Neural progenitor cell (in vitro differentiated cells): ENCODE measurements at regions not wholly inside any gene's neighbourhood (a gene's known extent, or its start where the extent isn't known, plus 50 kb on each side); places are given as distances from the start of the nearest gene placed in this dataset.

Experiments
- DNase-seq: peaks from one replicate; pipeline ENCODE4 v3.0.0-alpha.2; 2016; ENCODE audit warnings: low spot score
- H2AFZ ChIP-seq: fragments of 200-600 bp; sonication (generic); replicated peaks from 2 replicates; pipeline ENCODE4 v1.6.1; 2016; ENCODE audit warnings: antibody characterized with exemption
- H3F3A ChIP-seq: fragments of 200-600 bp; sonication (generic); 2 replicates; pipeline ENCODE4 v1.6.1; 2016; ENCODE audit warnings: antibody characterized with exemption, low read depth
- H3K27ac ChIP-seq: fragments of 200-600 bp; sonication (generic); 2 replicates; pipeline ENCODE4 v1.5.1; 2016; ENCODE audit warnings: mild to moderate bottlenecking
- H3K27me3 ChIP-seq: fragments of 200-600 bp; sonication (generic); 2 replicates; pipeline ENCODE4 v1.6.1; 2016; ENCODE audit warnings: mild to moderate bottlenecking, moderate library complexity
- H3K36me3 ChIP-seq: fragments of 200-600 bp; sonication (generic); 2 replicates; pipeline ENCODE4 v1.5.1; 2016
- H3K4me1 ChIP-seq: fragments of 200-600 bp; sonication (generic); 2 replicates; pipeline ENCODE4 v1.6.1; 2016; ENCODE audit warnings: mixed run types
- H3K4me2 ChIP-seq: fragments of 200-600 bp; sonication (generic); 2 replicates; pipeline ENCODE4 v1.6.1; 2016
- H3K4me3 ChIP-seq: fragments of 200-600 bp; sonication (generic); 2 replicates; pipeline ENCODE4 v1.5.1; 2016
- H3K79me2 ChIP-seq: fragments of 200-600 bp; sonication (generic); 2 replicates; pipeline ENCODE4 v1.6.1; 2016; ENCODE audit warnings: low read depth
- H3K9ac ChIP-seq: fragments of 200-600 bp; sonication (generic); 2 replicates; pipeline ENCODE4 v1.6.1; 2016
- H3K9me3 ChIP-seq: fragments of 200-600 bp; sonication (generic); 2 replicates; pipeline ENCODE4 v1.5.1; 2016; ENCODE audit warnings: low read depth
- H4K20me1 ChIP-seq: fragments of 200-600 bp; sonication (generic); 2 replicates; pipeline ENCODE4 v1.6.1; 2016; ENCODE audit warnings: low read depth
- H3K27ac Mint-ChIP-seq: 3 replicates; pipeline ENCODE4 v1.8.0; 2021; ENCODE audit warnings: mixed read lengths
- H3K27me3 Mint-ChIP-seq: 2 replicates; pipeline ENCODE4 v1.8.0; 2022; ENCODE audit warnings: low read depth, mild to moderate bottlenecking, inconsistent platforms, moderate library complexity, mixed read lengths; ENCODE audit not compliant: insufficient read depth
- H3K36me3 Mint-ChIP-seq: 3 replicates; pipeline ENCODE4 v1.8.0; 2021; ENCODE audit warnings: mixed read lengths
- H3K4me1 Mint-ChIP-seq: 3 replicates; pipeline ENCODE4 v1.8.0; 2021; ENCODE audit warnings: mixed read lengths
- H3K4me3 Mint-ChIP-seq: 3 replicates; pipeline ENCODE4 v1.8.0; 2021; ENCODE audit warnings: mild to moderate bottlenecking, moderate library complexity, mixed read lengths
- H3K9me3 Mint-ChIP-seq: 3 replicates; pipeline ENCODE4 v1.8.0; 2020; ENCODE audit warnings: mixed read lengths
- CTCF ChIP-seq: fragments of 200-600 bp; sonication (generic); IDR thresholded peaks from 2 replicates; pipeline ENCODE4 v1.5.1; 2017; ENCODE audit warnings: antibody characterized with exemption, mild to moderate bottlenecking
- EZH2 ChIP-seq: fragments of 200-600 bp; sonication (generic); IDR thresholded peaks from 2 replicates; pipeline ENCODE4 v1.6.1; 2017; ENCODE audit warnings: antibody characterized with exemption, mild to moderate bottlenecking, moderate library complexity
- EZH2phosphoT487 ChIP-seq: fragments of 200-600 bp; sonication (generic); IDR thresholded peaks from 2 replicates; pipeline ENCODE4 v1.6.1; 2017; ENCODE audit warnings: antibody characterized with exemption

- Histone ChIP-seq H3K4me2 (peak overlapping the region; percentile 64), H2AFZ (no peak overlapping the region), H3K27me3 (peaks cover 95% of the 10 kb centered on the region), H3K4me1 (peaks cover 47% of the 10 kb centered on the region), H4K20me1 (peaks cover 14% of the 10 kb centered on the region), H3K27ac (no peak overlapping the region), H3K4me3 (no peak overlapping the region), H3F3A (peaks cover 20% of the 10 kb centered on the region), H3K9me3 (no peaks in the 10 kb centered on the region), H3K79me2 (no peaks in the 10 kb centered on the region), H3K36me3 (no peaks in the 10 kb centered on the region), H3K9ac (no peak overlapping the region)
- Mint-ChIP-seq H3K27ac (no peak overlapping the region), H3K4me1 (peaks cover 10% of the 10 kb centered on the region), H3K4me3 (no peak overlapping the region), H3K27me3 (peaks cover 15% of the 10 kb centered on the region), H3K36me3 (no peaks in the 10 kb centered on the region), H3K9me3 (no peaks in the 10 kb centered on the region)
- no peak for TF ChIP-seq CTCF
- TF ChIP-seq EZH2: no peak
- no peak for TF ChIP-seq EZH2phosphoT487
- no peak for DNase-seq
Observed at GRCh38 chr20:22455259-22455658, 129.1 kb downstream of the FOXA2 start.

GRCh38 chr20:22453244-22454080 lies 130.9 kb downstream of the FOXA2 start:
- Histone ChIP-seq H3K79me2 (no peaks in the 10 kb centered on the region), H3K27ac (no peak overlapping the region), H3K4me1 (peaks cover 56% of the 10 kb centered on the region), H3K4me3 (no peak overlapping the region), H3F3A (peaks cover 22% of the 10 kb centered on the region), H4K20me1 (peaks cover 14% of the 10 kb centered on the region), H3K4me2 (no peak overlapping the region), H3K9me3 (no peaks in the 10 kb centered on the region), H3K9ac (no peak overlapping the region), H2AFZ (no peak overlapping the region), H3K36me3 (no peaks in the 10 kb centered on the region), H3K27me3 (peaks cover 95% of the 10 kb centered on the region)
- Mint-ChIP-seq H3K4me1 (peaks cover 19% of the 10 kb centered on the region), H3K9me3 (no peaks in the 10 kb centered on the region), H3K27me3 (peaks cover 16% of the 10 kb centered on the region), H3K36me3 (no peaks in the 10 kb centered on the region), H3K27ac (no peak overlapping the region), H3K4me3 (no peak overlapping the region)
- peak; percentile 88 for TF ChIP-seq CTCF
- TF ChIP-seq EZH2: no peak
- peak; percentile 51 for DNase-seq

GRCh38 chr20:22452442-22453011 lies 131.8 kb downstream of the FOXA2 start:
- no peak overlapping the region for H3K27ac Mint-ChIP-seq
- Histone ChIP-seq H3K27me3 (peaks cover 86% of the 10 kb centered on the region), H3K4me3 (no peak overlapping the region), H3K79me2 (no peaks in the 10 kb centered on the region), H4K20me1 (peaks cover 14% of the 10 kb centered on the region), H3K36me3 (no peaks in the 10 kb centered on the region), H3F3A (peaks cover 30% of the 10 kb centered on the region), H3K4me2 (no peak overlapping the region), H3K4me1 (peaks cover 56% of the 10 kb centered on the region), H3K9ac (no peak overlapping the region), H2AFZ (no peak overlapping the region), H3K27ac (no peak overlapping the region), H3K9me3 (no peaks in the 10 kb centered on the region)
- DNase-seq: no peak
- peaks cover 19% of the 10 kb centered on the region for H3K4me1 Mint-ChIP-seq
- H3K27me3 Mint-ChIP-seq: peaks cover 12% of the 10 kb centered on the region
- H3K36me3 Mint-ChIP-seq: no peaks in the 10 kb centered on the region
- H3K4me3 Mint-ChIP-seq: no peak overlapping the region
- no peaks in the 10 kb centered on the region for H3K9me3 Mint-ChIP-seq
- TF ChIP-seq EZH2phosphoT487 (no peak), CTCF (no peak), EZH2 (no peak)
